ENCODE measurements at regions not wholly inside any gene's neighbourhood (a gene's known extent, or its start where the extent isn't known, plus 50 kb on each side); places are given as distances from the start of the nearest gene placed in this dataset.

DNA sequence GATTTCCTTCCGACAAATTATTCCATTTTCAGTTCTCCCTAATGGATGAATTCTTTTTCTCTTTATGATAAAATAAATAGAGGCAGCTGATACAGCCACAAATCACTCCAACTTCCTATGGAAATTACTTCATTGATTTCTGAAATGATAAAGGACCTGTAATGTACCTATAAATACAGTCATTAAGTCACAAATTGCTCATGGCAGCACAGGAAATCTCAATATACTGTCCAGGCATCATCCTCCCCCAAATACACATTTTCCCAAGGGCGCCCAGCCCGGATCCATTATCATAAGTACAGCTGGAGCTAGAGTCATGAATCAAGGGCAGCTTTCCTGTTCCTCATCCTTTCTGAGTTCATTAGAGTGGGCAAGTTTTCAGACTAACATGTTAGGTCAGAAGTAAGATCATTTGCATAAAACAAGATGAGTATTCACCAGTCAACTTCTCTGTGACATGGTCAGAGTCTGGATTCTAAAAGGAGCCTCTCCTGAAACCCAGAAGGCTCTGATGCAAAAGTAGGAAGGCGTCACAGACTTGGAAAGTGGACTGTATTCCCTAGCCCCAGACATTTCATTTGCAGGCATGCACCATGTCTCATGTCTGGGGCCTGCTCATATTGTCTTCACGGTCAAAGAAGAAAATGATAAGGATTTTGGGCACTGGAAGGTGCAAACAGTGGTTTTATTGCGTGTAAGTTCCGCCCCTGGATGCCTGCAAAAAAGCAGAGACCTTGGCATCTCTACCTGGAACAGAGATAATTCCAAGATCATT, 383.2 kb downstream of the PLK2 start:
- no peak overlapping the region for H3K4me3 ChIP-seq (ENCODE audit: low read depth, low read length)
- in situ Hi-C loops (cut with HindIII; ENCODE audit: low sequenced_read_pairs), result no loop called here
- no peak for TF ChIP-seq CTCF (IDR thresholded peaks at IDR 0.05; ENCODE audit: low read depth, low read length, missing control alignments)
- DNase-seq (ENCODE audit: low read depth), result no peak

- in situ Hi-C loops (cut with HindIII; ENCODE audit: low sequenced_read_pairs), result no loop called here
- no peak overlapping the region for H3K4me3 ChIP-seq (ENCODE audit: low read depth, low read length)
- DNase-seq (ENCODE audit: low read depth), result no peak
- TF ChIP-seq CTCF (IDR thresholded peaks at IDR 0.05; ENCODE audit: low read depth, low read length, missing control alignments), result no peak
Measured at GRCh38 chr5:58075907-58076306, 384.0 kb downstream of the PLK2 start.

GRCh38 chr5:58074717-58075116, 385.2 kb downstream of the PLK2 start:
- H3K4me3 ChIP-seq (ENCODE audit: low read depth, low read length), result no peak overlapping the region
- no peak for TF ChIP-seq CTCF (IDR thresholded peaks at IDR 0.05; ENCODE audit: low read depth, low read length, missing control alignments)
- in situ Hi-C loops (cut with HindIII; ENCODE audit: low sequenced_read_pairs), result no loop called here
- no peak for DNase-seq (ENCODE audit: low read depth)

DNA sequence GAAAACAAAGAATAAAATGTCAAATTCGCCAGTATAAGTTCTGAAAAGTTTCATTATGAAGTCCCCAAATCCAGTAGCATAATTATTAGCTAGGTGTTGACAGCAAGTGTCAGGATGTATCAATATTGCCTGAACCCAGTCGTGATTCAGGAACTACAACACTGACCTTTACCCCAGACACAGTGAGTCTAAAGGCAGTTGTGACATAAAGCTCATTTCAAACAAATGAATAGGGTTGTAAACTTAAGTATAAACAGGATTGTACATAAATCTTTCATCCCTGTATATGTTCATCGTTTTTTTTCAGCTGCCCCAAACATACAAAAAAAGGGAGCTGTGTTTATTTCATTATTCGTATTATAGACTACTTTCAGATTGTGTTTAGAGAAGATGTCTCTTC, 385.7 kb downstream of the PLK2 start:
- TF ChIP-seq CTCF (IDR thresholded peaks at IDR 0.05; ENCODE audit: low read depth, low read length, missing control alignments), result no peak
- in situ Hi-C loops (cut with HindIII; ENCODE audit: low sequenced_read_pairs), result no loop called here

DNA sequence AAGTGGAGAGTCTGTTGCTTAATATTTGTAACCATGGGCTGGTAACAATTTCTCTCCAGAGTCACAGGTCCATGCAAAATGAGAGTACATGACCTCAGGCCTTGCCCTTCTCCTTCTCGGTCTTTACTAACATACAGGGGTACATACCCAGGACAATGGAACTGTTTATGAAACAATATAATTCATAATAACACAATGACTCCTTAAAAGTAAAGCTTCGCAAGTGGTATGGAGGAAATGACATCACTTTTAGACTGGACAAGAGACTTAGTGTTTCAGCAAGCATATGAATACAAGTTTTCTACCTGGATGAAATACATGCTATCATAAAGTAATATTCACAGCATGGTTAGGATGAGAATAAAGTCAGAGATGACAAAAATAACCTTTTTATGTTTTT, 386.6 kb downstream of the PLK2 start:
- H3K4me3 ChIP-seq (ENCODE audit: low read depth, low read length), result no peak overlapping the region
- in situ Hi-C loops (cut with HindIII; ENCODE audit: low sequenced_read_pairs), result no loop called here
- DNase-seq (ENCODE audit: low read depth), result no peak
- no peak for TF ChIP-seq CTCF (IDR thresholded peaks at IDR 0.05; ENCODE audit: low read depth, low read length, missing control alignments)

More for the DNA sequence above, 385.7 kb downstream of the PLK2 start:
- no peak overlapping the region for H3K4me3 ChIP-seq (ENCODE audit: low read depth, low read length)
- DNase-seq (ENCODE audit: low read depth), result no peak

- H3K4me3 ChIP-seq (ENCODE audit: low read depth, low read length), result no peak overlapping the region
- in situ Hi-C loops (cut with HindIII; ENCODE audit: low sequenced_read_pairs), result no loop called here
- DNase-seq (ENCODE audit: low read depth), result no peak
- TF ChIP-seq CTCF (IDR thresholded peaks at IDR 0.05; ENCODE audit: low read depth, low read length, missing control alignments), result no peak
Measured at GRCh38 chr5:58072300-58072965, 387.5 kb downstream of the PLK2 start.
